ENCODE measurements at regions not wholly inside any gene's neighbourhood (a gene's known extent, or its start where the extent isn't known, plus 50 kb on each side); places are given as distances from the start of the nearest gene placed in this dataset.
"Not testable (repeated sequence)": the region's sequence is repeated elsewhere in the genome, so short reads cannot be mapped to it uniquely, and the experiment has no call there.

DNA sequence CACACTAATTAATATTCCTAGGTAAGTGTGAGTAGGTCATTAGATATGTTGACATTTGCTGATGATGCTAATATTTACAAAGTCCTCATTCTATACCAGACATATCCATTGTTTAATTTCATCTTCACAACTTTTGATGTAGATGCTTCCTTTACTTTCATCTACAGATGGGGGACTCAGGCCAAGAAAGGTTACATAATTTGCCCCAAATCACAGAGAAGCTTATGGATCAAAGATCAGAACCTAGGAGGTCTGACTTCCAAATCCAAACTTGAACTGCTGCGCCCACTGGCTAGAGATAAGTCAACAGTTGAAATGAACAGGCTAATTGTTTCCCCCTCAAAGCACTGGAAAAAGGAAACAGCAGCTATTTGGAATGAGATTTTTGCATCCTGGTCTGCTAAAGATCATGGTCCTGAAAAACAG is 95.6 kb upstream of the TMEM178A start:
- DNase-seq (ENCODE audit: low read depth in 2 of 3, low spot score in 2 of 3) = no peak

DNA sequence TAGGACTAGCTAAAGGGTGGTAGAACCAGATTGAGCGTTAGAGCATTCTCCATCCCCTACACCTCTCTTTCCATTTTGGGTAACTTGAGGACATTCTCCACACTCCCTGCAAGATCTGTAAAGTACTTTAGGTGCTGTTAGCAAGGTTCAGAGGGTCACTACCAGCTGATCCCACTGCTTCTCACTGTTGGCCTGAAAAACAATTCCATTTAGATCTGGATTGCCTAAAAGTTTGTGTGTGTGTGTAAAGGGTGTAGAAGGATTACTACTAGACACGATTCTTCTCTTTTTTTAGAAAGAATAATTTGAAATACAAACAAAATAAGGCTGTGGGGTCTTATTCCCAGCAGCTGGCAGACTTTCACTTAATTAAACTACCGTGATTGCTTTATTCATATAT is 95.1 kb upstream of the TMEM178A start:
- DNase-seq (ENCODE audit: low read depth in 2 of 3, low spot score in 2 of 3) = no peak

DNA sequence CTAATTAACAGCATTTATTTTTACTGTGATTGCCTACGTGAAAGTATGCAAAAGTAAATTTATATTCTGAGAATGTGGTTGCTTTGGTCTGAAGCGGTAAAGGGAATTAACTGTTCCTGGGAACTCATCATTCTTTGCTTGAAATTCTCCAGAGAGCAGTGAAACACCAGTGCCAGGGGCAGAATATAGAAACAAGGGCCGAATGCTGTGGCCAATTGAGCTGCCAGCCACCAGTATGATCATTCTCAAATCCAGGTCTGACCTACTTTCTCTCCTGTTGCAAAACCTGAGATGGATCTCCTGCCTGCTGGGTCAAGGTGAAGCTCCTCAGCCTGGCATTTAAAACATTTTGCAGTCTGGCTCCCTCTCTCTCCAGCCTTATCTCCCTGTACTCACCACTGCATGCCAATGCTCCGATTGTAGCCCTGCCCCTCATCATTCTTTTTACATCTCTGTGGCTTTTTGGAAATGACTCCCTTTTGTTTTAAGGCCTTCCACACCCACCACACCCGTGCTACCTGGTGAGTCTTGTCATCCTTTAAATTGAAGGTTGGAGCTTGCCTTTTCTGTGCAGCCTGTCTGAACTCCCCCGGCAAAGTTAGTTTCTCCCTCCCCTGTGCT is 94.5 kb upstream of the TMEM178A start:
- DNase-seq (ENCODE audit: low read depth in 2 of 3, low spot score in 2 of 3) = no peak

GRCh38 chr2:39573276-39573675 is 92.4 kb upstream of the TMEM178A start:
- DNase-seq (ENCODE audit: low read depth in 2 of 3, low spot score in 2 of 3) = no peak

- DNase-seq (ENCODE audit: low read depth in 2 of 3, low spot score in 2 of 3) = no peak
Observed at GRCh38 chr2:39581866-39582265, 83.9 kb upstream of the TMEM178A start.

DNA sequence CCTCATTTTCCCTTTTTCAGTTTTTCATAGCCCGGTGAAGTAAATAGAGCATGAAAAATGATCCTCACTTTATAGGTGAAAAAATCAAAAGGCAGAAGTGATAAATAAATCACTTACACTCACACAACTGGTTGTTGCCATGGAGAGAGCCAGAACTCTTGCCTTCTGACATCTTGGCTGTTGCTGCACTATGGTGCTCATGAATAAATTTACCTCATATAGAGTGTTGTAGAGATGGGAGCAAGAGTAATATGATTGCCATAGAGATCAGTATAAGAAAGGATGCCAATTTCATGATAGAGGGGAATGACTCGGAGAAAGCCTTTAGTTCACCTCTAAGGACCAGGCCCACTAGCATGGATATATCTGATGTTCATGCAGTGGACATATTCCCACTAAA is 82.5 kb upstream of the TMEM178A start:
- DNase-seq (ENCODE audit: low read depth in 2 of 3, low spot score in 2 of 3) = no peak

DNA sequence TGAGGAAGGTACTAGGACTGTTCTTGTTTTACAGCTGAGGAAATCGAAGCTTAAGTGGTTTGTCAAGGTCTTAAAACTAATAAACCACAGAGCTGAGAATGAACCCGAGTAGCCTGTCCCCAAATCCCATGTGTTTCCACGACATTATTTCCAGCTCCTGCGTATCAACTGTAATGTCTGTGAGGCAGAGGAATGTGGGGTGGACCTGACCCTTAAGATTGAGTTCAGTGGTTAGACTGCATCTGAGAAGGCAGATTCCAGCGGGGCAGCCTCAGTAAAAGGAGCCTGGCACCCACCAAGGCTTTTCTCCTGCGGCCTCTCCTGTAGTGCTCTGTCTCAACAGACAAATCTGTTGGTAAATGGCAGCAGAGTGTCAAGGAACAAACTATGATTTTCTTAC is 81.9 kb upstream of the TMEM178A start:
- no peak for DNase-seq (ENCODE audit: low read depth in 2 of 3, low spot score in 2 of 3)

DNA sequence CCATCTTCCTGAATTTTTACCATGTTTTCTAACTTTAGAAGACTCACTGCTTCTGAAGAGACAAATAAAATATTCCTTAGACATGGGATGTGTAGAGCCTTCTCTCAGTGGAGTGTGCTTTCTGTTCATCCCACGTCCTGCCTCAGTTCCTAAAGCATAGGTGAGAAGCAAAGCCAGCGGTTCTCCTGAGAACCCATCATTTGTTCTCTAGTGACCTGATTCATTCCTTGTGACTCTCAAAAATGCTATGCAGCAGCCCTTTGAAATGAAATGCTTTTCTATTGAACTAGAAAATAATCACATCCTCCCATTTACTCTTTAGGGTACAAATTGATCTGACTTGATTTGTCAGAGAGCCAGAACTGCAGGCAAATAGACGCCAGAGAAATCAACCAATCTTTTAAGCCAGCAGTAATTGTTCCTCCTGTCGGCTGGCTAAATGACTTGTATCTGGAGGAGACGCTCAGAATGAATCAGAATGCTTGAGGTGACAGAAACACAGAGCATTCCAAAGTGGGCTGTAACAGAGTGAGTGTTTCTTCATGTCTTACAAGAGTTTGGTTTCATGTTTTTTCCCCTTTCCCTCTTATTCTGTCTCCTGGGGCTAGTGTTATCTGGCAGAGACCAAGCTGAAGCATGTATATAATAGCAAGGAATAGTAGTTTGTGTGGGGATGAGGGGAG is 81.3 kb upstream of the TMEM178A start:
- no peak for DNase-seq (ENCODE audit: low read depth in 2 of 3, low spot score in 2 of 3)

DNA sequence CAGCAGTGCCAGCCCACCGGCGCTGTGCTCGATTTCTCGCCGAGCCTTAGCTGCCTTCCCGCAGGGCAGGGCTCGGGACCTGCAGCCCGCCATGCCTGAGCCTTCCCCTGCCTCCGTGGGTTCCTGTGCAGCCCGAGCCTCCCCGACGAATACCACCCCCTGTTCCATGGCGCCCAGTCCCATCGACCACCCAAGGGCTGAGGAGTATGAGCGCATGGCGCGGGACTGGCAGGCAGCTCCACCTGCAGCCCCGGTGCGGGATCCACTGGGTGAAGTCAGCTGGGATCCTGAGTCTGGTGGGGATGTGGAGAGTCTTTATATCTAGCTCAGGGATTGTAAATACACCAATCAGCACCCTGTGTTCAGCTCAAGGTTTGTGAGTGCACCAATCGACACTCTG is 80.2 kb upstream of the TMEM178A start:
- DNase-seq (ENCODE audit: low read depth in 2 of 3, low spot score in 2 of 3) = not testable (repeated sequence)

GRCh38 chr2:39587168-39587567 is 78.5 kb upstream of the TMEM178A start:
- DNase-seq (ENCODE audit: low read depth in 2 of 3, low spot score in 2 of 3) = no peak

DNA sequence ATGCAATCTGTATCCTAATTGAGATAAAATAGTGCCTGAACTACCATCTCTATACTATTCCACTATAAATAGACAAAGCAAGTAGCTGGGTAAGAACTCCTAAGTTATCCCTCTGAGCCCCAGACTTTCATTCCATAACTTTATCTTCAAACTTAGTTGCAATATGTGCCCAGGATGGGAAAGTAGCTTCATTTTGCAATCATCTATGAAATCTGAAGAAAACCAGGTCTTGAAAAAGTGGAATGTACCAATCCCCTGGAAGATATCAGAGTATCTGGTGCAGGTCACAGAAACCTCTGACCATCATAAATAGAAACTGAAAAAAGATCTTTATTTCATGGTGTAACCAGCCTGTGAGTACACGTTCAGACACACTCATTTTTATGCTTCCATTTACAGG is 78.1 kb upstream of the TMEM178A start:
- DNase-seq (ENCODE audit: low read depth in 2 of 3, low spot score in 2 of 3) = no peak

GRCh38 chr2:39593439-39594393 is 72.0 kb upstream of the TMEM178A start:
- peak in 2 of 3 donors; percentile 51 to 81 for DNase-seq (ENCODE audit: low read depth in 2 of 3, low spot score in 2 of 3)

DNA sequence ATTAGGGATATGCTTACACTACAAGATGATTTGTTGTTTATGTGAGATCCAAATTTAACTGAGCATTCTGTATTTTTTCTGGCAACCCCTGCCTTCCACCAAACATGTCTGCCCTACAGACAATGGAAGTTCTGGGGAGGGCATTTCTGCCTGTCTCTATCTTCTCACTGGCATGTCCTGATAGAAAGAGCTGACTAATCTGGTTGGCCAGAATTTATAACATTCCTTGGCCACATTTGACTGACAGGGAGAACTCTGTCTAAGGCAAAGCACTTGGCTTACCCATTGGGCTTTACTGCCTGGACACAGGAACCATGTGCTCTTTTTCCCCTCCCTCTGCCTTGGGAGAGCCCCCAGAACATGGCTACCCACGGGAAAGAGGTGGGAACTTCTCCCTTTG is 70.6 kb upstream of the TMEM178A start:
- no peak for DNase-seq (ENCODE audit: low read depth in 2 of 3, low spot score in 2 of 3)

GRCh38 chr2:39597314-39597713 is 68.4 kb upstream of the TMEM178A start:
- no peak for DNase-seq (ENCODE audit: low read depth in 2 of 3, low spot score in 2 of 3)

GRCh38 chr2:39602616-39603015 is 63.1 kb upstream of the TMEM178A start:
- DNase-seq (ENCODE audit: low read depth in 2 of 3, low spot score in 2 of 3) = no peak

GRCh38 chr2:39603436-39603835 is 62.3 kb upstream of the TMEM178A start:
- DNase-seq (ENCODE audit: low read depth in 2 of 3, low spot score in 2 of 3) = no peak

- DNase-seq (ENCODE audit: low read depth in 2 of 3, low spot score in 2 of 3) = no peak
Observed at GRCh38 chr2:39604866-39605265, 60.9 kb upstream of the TMEM178A start.

- DNase-seq (ENCODE audit: low read depth in 2 of 3, low spot score in 2 of 3) = no peak
Observed at GRCh38 chr2:39606585-39606984, 59.1 kb upstream of the TMEM178A start.

GRCh38 chr2:39607538-39608262 is 58.0 kb upstream of the TMEM178A start:
- no peak for DNase-seq (ENCODE audit: low read depth in 2 of 3, low spot score in 2 of 3)

DNA sequence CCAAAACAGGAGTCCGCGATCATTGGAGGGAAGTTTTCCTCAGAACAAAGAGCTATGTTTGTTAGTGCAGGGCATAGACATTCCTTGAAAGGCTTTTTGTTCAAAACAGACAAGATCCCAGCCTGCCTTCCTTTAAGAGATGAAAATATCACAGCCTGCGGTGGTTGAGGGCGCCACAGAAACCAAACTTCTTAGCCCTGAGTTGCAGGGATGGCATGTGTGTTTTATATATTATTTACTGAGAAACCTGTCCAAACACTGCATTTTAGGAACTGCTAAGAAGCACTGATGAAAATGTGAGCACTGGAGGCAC is 57.5 kb upstream of the TMEM178A start:
- DNase-seq (ENCODE audit: low read depth in 2 of 3, low spot score in 2 of 3) = no peak
